ENCODE measurements at regions not wholly inside any gene's neighbourhood (a gene's known extent, or its start where the extent isn't known, plus 50 kb on each side); places are given as distances from the start of the nearest gene placed in this dataset.
"Not testable (repeated sequence)": the region's sequence is repeated elsewhere in the genome, so short reads cannot be mapped to it uniquely, and the experiment has no call there.

DNA sequence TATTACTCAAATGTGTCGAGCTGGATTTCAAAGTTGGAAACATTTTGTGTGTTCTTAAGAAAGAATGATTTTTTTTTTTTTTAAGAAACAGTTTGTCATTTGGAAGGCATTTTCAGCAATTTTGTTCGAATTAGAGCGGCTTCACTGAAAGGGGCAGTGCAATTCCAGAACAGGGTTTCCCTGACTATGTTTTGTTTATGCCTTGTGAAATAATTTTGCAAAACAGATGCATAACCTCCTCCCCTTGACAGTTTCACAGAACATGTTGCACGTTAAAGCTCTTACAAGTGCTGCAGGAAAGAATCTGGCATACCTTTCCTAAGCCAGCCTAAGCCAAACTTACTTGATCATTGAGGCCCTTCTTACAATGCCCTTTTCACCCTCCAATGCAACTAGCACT, 216.0 kb upstream of the SSTR4 start:
- no peak for DNase-seq

DNA sequence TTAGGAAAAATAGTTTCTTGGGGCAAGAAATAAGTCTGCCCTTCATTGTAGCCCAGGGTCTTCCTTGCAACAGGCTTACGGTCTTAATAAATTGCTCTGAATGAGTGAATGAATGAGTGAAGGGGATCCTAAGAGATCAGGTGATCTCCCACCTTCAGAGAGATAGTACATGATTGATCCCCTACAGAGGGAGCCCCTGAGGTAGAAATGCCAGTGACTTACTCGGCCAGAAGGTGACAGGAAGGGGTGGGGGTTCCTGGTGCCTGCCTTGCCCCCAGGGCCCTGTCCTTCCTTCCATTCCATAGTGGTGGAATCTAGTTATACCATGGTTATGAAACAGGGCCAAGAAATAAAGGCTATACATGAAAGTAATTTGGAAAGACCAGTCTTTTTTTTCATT, 215.3 kb upstream of the SSTR4 start:
- DNase-seq = no peak

DNA sequence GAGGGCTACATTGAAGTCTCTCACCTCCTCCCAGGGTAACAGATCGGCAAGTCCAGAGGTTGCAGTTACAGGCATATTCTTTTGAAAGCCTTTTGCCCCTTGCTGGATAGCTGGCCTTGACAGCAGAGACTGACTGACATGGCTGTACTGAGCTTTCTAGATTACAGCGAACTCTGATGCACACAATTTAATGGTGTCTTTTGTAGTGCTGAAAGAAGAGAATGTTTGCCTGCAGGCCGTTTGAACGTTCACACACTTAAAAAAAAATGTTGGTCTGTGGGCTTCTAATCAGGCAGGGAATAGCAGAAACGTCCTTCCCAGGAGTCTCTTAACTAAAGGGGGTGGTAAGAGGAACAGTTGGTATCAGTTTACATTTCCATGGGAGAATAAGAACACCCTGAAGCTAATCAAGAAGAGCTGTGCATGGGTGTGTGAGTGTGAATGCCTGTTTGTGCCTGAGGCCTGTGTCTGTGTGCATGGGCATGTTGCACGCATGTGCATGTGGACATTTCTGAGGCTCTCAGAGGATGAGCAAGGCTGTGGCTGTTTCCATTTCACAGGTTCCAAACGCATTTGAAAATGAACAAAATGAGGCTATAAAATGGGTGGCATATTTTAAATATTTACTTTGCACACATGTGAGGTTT, 213.9 kb upstream of the SSTR4 start:
- DNase-seq = no peak

DNA sequence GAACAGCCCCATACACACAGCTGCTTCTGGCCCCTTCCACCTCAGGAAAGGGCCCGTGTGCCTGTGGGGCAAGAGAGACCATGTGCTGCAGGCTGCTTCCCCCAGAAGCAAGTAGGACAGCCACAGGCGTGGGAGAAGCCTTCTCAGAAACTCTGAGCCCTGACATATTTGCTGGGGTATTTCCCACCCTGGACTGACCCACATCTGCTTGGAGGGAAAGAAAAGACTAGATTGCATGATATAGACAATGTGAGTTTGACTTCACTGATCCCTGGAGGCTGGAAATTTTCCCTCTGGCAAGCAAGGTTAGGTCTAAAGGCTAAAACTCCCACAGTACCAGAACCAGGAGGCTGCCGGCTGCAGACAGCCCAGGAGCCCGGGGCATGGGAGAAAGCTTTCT, 213.3 kb upstream of the SSTR4 start:
- no peak for DNase-seq

DNA sequence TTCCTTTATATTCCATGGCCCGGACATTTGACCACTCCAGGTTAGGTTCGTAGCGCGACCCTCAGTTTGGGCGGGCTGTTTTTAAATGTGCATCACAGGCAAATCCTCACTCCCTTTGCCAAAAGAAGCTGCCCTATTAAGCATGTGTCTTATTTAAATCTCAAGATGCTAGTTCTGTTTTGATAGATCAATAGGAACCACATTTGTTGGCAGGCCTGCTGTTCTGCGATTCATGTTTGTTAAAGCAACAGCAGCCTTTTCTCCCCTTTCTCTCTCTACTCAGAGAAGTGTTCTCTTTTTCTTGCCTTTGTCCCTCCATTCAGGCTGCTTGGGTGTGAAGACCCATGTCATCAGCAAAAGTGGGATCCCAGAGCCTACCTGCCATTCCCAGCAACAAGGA, 212.0 kb upstream of the SSTR4 start:
- DNase-seq = no peak

DNA sequence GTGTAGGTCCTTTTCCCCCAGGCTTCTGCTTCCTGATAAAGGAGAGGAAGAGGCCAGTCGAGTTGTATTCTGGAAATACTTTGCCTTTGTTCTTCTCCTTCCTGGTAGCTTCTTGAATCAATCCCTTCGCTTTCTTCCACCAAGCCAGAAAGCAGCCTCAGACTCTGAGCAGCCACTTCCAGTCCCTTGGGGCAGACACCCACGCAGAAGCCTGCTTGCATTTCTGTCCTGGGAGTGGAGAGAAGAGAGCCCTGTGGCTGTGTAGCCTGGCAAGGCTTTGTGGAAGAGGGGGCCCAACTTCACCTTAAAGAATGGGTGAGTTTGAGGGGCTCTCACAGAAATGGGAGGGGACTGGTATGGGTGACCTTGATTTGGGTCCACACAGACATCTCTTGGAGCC, 211.0 kb upstream of the SSTR4 start:
- no peak for DNase-seq

DNA sequence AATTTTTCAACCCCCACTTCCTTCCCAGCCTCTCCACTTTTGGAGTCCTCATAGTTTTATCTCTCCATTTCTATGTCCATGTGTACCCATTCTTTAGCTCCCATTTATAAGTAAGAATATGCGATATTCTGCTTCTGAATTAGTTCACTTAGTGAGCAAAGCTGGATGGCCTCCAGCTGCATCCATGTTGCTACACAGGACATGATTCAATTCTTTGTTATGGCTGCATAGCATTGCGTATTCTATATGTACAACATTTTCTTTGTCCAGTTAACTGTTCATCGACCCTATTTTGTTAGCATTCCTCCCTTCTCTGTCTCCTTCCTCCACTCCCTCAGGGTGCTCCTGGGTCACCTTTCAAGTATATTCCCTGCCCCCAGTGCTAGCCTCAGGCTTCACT, 210.0 kb upstream of the SSTR4 start:
- no peak for DNase-seq

DNA sequence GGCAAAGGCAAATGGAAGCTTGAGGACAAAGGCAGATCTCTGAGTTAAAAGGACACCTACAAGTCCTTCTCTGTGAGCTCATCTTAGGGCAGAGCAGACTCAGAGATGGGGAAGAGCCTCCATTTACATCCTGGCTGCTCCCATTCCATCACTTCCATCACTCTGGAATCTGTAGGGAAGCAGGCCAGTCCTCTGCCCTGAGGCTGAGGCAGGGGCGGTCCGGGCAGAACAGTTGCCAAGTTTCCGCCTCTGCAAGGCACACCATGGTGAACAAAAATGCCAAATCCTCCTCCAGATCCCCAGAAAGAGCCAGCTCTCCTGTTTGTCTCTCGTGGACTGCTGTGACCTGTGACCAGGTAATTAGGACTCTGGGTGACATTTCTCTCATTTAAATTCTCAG, 209.6 kb upstream of the SSTR4 start:
- no peak for DNase-seq

DNA sequence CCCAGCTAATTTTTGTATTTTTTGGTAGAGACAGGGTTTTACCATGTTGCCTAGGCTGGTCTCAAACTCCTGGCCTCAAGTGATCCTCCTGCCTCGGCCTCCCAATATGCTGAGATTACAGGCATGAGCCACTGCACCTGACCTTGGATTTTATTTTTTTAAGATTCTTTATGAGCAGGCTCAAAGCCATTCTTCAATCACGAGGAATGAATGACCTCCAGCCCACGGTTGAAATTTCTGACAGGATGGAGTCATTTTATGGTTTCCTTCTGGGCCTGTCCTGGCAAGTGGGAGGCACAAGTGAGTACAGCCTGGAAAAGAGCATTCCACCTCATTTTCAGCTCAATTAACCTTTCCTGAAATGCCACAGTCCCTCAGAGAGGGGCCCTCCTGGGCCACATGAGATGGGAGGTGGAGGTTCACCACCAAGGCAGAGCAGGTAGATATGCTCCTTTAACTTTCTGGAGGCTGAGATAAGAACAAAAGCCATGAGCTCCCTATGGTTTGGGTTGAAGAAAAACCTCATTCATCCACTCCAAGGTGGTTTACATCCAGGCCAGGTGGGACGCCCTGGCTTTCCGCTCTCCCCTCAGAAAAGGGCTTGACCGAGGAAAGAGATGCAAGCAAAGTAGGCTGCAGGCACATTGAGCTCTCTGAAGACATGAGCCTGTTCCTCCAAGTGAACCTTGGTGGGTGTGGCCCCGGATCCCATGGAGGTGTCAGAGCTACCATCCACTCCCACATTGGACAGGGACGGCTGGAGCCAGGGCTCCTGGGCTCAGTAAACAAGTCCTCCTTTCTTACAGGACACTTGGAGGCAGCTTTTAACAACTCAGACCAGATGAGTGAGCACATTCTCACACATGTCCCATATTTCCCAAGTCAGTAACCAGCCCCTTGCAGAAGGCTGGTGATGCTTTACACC, 208.5 kb upstream of the SSTR4 start:
- DNase-seq = no peak

DNA sequence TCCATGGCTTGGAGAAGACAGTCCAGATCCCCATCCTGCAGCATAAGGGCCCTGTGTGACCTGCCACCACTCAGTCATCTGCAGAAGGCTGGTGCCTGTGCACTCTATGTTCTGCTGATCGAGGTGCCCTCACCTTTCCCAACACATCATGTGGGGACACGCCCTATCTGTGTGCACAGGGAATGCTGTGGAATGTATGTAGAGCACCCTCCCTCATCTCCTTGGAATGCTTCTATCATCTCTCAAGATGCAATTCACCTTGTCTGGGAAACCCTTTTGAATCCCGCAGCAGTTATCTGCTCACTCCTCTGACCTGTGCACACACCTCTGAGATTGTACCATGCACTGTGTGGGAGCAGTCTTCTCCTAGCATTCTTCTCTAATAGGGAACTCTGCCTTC, 207.2 kb upstream of the SSTR4 start:
- no peak for DNase-seq

DNA sequence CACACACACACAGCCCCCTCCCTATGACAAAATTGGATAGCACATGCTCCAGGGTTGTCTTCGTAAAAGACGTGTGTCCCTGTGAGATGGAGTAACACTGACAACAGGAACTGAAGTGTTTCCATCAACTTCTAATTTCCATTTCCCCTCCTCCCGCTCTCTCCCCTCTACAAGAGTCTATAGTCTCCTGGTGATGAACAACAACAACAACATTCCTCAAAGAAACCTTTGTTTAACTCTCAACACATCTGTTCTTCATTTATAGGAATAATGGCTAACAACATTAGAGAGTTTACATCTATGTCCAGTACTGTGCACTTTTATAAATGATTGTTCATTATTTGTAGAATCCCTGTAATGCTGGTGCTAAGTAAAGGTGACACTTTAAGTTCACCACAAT, 205.8 kb upstream of the SSTR4 start:
- no peak for DNase-seq

DNA sequence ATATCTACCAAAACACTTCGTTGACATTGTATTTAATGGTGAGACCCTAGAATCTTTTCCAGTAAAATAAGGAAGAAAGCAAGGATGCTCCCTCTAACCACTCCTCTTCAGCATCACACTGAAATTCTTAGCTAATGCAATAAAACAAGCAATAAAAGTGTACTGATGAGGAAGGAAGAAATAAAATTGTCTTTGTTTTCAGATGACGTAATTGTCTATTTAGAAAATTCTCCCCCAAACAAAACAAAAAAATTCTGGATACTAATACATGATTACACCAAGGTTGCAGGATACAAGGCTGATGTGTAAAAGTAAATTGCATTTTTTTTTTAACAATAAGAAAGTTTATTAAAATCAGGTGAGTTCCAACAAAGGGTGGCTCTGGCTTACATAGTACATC, 205.0 kb upstream of the SSTR4 start:
- DNase-seq = no peak

DNA sequence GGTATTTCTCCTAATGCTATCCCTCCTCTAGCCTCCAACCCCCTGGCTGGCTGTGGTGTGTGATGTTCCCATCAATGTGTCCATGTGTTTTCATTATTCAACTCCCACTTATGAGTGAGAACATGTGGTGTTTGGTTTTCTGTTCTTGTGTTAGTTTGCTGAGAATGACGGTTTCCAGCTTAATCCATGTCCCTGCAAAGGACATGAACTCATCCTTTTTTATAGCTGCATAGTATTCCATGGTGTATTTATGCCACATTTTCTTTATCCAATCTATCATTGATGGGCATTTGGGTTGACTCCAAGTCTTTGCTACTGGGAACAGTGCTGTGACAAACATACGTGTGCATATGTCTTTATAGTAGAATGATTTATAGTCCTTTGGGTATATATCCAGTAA, 204.4 kb upstream of the SSTR4 start:
- not testable (repeated sequence) for DNase-seq

DNA sequence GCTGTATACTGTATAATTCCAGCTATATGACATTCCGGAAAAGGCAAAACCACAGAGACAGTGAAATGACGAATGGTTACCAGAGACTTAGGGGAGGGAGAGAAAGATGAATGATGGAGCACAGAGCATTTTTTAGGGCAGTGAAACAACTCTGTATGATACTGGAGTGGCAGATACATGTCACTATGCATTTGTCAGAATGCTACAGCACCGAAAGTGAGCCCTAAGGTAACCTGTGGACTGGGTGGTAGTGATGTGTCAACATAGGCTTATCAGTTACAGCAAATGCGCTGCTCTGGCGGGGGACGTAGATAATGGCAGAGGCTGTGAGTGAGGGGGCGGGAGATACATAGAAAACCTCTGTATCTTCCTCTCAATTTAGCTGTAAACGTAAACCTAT, 201.3 kb upstream of the SSTR4 start:
- DNase-seq = no peak

DNA sequence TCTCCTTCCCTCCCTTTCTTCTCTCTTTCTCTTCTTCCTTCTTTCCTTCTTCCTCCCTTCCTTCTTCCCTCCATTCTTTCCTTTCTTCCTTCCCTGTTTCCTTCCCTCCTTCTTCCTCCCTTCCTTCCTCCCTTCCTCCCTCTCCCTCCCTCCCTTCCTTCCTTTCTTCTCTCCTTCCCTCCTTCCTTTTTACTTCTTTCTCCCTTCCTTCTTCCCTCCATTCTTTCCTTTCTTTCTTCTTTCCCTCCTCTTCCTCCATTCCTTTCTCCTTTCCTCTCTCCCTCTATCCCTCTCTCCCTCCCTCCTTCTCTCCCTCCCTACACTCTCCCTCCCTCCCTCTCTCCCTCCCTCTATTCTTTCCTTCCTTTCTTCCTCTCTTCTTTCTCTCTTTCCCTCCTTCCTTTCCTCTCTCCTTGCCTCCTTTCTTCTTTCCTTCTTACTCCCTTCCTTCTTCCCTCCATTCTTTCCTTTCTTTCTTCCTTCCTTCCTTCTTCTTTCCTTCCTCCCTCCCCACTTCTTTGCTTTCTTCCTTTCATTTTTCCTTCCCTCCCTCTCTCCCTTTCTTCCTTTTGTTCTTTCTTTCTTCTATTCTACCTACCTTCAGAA, 200.4 kb upstream of the SSTR4 start:
- DNase-seq = no peak

DNA sequence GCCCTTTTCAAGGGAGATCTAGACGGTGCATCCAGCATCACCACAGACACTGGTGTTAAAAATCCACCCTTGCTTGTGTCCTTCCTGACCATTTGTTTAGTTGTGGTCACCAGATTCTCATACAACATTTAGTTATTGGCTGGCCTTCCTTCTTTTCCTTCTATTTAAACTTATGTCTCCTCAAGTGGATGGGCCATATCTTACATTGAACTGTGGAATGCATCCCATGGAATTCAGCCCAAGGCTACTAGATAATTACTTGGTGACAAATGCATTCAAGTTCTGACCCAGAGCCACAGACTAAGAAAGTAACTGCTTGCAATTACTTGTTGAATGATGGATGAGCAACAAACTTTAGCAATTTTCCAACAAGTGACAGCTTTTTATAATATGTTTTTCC, 198.9 kb upstream of the SSTR4 start:
- no peak for DNase-seq

DNA sequence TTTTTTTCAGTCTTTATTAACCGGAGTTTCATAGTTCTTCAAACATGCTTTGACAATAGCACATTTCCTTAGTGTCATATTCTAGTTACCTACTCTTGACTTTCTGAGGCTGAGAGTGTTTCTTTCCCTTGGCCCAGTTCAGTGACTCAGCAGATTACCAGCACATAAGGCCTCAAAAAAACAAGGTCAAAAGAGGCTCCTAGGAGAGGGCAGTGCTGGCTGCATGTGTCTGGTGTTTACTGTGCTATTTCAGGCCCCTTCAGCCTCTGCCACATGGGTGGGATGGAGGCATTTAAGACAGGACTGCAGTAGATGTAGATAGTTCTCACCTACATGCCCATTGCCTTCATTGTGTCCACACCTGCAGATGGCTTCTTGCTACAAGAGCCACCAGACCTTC, 198.2 kb upstream of the SSTR4 start:
- no peak for DNase-seq

DNA sequence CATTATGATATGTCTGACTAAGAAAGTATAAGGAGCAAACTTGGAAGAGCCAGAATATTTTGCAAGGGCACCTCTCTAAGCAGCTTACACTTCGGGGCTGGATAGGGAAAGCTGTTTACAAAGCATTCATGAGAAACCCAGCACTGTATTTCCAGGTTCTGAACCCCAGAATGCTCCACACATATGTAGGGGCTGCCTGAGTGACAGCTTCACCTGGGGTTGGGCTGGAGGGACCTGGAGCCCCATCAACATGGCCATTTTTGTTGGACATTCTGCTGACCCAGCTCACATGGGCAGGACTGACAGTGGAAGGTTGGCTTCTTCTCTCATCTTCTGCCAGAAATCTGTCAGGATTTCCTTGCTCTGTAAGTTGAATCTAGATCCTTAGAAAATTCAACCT, 197.1 kb upstream of the SSTR4 start:
- DNase-seq = no peak

DNA sequence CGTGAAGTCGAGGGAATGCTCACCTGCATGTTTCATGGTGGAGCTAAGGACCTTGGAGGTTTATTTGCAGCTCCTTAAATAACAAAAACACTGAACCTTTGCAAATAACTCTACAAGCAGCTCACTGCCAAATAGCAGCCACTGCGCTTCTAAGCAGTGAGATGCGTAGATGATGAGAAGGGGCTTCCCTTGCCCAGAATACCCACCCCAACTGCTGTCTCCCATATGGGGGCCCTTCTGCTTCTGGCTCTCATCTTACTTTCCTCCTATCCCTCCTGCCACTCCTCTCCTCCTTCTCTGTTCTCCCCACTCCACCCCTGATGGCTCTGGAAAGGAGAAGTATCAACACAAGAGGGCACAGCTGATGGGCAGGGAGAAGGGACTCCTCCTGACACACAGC, 193.3 kb upstream of the SSTR4 start:
- no peak for DNase-seq

DNA sequence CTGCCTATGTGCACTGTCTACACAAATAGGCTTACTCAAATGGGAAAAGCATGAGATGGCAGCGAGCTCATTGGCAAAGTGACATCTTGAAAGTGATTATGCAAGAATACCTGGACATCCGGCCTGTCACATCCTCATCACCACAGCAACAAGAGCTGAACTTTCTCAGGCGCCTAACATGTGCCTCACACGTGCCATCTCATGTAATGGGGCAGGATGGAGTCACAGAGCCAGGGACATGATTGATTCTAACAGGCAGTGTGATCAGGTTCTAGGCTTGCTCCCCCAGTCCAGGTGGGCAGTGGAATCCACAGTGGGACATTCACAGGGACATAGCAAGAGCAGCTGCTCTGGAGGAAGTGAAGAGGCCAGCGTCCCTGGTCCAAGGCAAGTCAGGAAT, 192.3 kb upstream of the SSTR4 start:
- DNase-seq = no peak

DNA sequence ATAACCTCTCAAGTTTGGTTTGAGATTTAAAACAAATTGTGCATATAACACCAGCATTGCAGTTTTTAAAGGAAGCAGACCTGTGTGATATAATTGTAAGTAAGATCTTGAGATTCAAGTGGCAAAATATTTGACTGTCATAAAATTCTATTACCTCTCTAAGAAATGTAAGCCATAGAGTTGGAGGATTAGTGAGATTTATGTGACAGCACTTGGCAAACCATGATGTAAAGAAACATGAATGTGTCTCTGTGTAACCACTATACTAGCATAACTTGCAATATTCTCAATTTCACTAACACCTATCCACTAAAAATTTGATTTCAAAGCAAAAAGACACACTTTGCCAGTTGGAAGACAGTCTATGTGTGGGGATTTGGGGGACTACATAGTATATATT, 190.2 kb upstream of the SSTR4 start:
- no peak for DNase-seq

DNA sequence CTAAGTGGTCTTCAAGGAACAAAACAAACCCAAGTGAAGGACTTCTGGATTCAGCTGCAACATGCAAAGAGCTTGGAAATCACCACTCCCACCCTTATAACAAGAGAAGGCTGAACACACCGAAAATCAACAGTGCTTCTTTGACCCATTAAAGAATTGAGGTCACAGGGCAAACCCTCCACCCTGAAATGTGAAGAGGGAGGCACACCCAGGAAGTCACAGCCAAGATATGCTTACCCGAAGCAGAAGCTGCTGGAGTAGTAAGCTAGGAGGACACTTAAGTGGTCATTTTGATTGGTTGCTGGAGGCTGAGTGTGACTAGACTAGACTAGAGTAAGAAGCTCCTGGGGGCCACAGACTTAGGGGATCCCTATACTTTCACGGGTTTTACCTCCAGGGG, 188.2 kb upstream of the SSTR4 start:
- DNase-seq = no peak

DNA sequence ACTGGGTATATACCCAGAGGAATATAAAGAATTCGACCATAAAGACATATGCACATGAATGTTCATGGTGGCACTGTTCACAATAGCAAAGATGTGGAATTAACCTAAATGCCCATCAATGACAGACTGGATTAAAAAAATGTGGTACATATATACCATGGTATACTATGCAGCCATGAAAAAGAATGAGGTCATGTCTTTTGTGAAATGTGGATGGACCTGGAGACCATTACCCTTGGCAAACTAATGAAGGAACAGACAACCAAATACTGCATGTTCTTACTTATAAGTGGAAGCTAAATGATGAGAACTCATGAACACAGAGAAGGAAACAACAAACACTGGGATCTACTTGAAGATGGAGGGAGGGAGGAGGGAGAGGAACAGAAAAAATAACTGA, 186.7 kb upstream of the SSTR4 start:
- no peak for DNase-seq

All from right lung (tissue), 2 donors.